ENCODE measurements at regions not wholly inside any gene's neighbourhood (a gene's known extent, or its start where the extent isn't known, plus 50 kb on each side); places are given as distances from the start of the nearest gene placed in this dataset.

DNA sequence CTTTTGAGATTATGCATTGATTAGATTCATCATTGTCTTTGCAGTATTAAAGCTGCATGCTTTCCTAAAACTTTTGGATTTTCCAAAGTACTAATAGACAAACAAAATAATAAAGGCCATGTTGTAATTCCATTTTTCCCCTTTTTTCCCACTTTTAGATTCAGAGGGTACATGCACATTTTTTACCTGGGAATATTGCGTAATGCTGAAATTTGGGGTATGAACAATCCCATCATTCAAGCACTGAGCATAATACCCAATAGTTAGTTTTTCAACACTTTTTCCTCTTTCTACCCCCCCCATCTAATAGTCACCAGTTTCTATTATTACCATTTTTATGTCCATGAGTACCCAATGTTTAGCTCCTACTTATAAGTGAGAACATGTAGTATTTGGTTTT is 1863.6 kb downstream of the STIM2 start:
- H3K27me3 Mint-ChIP-seq, result no peaks in the 10 kb centered on the region
- no peak for DNase-seq
- no peaks in the 10 kb centered on the region for H3K36me3 Mint-ChIP-seq (ENCODE audit: low read depth)
- H3K27ac Mint-ChIP-seq, result no peak overlapping the region
- no peak overlapping the region for H3K4me3 Mint-ChIP-seq
- H3K9me3 Mint-ChIP-seq, result peaks cover 22% of the 10 kb centered on the region
- H3K4me1 Mint-ChIP-seq (ENCODE audit: low read depth), result no peaks in the 10 kb centered on the region

DNA sequence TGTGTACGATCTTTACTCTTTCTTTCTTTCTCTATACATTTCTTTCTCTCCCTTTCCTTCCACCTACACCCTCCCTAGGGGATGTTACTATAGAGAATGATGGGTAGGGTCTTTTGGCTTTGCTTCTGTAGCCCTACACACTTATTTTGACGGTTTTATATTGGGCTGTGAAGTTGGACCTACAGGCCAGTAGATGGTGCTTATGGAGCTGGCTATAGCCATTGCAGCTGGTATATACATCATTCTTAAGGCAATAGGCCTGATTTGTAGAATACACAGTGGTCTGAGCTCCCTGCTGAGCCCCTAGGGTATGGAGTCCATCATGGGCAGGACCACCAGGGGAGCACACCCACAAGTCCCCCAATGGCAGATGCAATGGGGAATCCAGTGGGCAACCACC is 1869.7 kb downstream of the STIM2 start:
- peaks cover 19% of the 10 kb centered on the region for H3K9me3 Mint-ChIP-seq

DNA sequence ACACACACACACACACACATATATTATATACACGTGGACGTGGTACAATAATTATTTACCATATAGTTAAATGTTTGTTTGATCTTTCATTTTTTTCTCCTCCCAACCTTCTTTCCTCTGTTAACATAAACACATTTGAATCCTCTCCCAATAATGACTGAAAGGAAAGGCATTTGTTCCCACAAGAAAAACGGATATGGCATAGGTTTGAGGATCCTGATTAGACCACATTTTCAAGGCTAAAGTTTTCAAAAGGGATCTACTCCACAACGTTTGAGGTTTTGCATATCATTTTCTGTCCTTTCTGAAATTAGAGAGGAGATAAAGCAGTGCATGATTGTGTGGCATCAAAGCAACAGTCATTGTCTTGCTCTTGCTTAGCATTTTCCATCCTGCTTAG is 1883.4 kb downstream of the STIM2 start:
- H3K27ac Mint-ChIP-seq, result no peak overlapping the region
- DNase-seq, result no peak
- no peaks in the 10 kb centered on the region for H3K27me3 Mint-ChIP-seq
- no peaks in the 10 kb centered on the region for H3K36me3 Mint-ChIP-seq (ENCODE audit: low read depth)
- H3K4me1 Mint-ChIP-seq (ENCODE audit: low read depth), result no peaks in the 10 kb centered on the region
- no peak overlapping the region for H3K4me3 Mint-ChIP-seq
- peaks cover 7% of the 10 kb centered on the region for H3K9me3 Mint-ChIP-seq

More for the DNA sequence above, 1869.7 kb downstream of the STIM2 start:
- no peak for DNase-seq
- Mint-ChIP-seq H3K4me1 (ENCODE audit: low read depth) (no peaks in the 10 kb centered on the region), H3K36me3 (ENCODE audit: low read depth) (no peaks in the 10 kb centered on the region), H3K27me3 (no peaks in the 10 kb centered on the region), H3K27ac (no peak overlapping the region), H3K4me3 (no peak overlapping the region)

DNA sequence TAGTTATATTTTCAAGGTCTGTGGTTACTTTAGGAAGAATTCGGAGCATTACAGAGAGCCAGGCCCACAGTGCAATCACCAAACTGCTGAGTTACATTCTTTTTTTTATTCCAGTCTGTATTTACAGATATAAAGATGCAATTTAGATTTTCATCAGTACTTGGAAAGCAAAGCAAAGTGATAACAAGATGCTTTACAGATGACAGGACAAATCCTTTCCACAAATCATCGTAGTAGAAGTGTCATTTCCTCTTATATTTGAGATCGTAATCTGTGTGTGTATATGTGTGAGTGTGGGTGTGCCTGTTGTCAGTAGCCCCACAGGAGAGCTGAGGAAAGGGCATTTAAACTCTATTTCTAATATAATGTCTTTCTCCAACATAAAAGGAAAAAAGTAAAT is 1893.7 kb downstream of the STIM2 start:
- H3K36me3 Mint-ChIP-seq (ENCODE audit: low read depth), result no peaks in the 10 kb centered on the region
- no peak overlapping the region for H3K4me3 Mint-ChIP-seq
- no peak overlapping the region for H3K27ac Mint-ChIP-seq
- H3K4me1 Mint-ChIP-seq (ENCODE audit: low read depth), result no peaks in the 10 kb centered on the region
- H3K9me3 Mint-ChIP-seq, result peaks cover 17% of the 10 kb centered on the region
- H3K27me3 Mint-ChIP-seq, result no peaks in the 10 kb centered on the region
- no peak for DNase-seq

DNA sequence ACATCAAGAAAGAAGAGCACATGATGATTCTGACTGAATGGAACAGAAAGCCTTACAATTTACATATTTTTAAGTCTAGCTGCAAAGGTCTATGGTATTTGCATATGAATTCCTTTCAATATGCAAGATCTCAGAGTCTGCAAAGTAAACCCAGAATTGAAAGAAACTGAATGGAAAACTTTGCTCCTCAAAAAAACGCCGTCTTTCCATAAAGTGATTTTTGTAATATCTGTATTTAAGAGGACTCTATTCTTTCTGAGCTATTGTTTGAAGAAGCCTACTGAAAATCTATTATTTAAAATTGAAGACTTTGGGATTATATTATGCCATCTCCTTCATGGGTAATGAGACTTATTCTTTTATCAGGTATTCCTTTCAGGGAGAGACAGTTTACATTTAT is 1894.4 kb downstream of the STIM2 start:
- Mint-ChIP-seq H3K36me3 (ENCODE audit: low read depth) (no peaks in the 10 kb centered on the region), H3K27ac (no peak overlapping the region), H3K4me3 (no peak overlapping the region), H3K4me1 (ENCODE audit: low read depth) (no peaks in the 10 kb centered on the region), H3K9me3 (peaks cover 17% of the 10 kb centered on the region), H3K27me3 (no peaks in the 10 kb centered on the region)
- no peak for DNase-seq

DNA sequence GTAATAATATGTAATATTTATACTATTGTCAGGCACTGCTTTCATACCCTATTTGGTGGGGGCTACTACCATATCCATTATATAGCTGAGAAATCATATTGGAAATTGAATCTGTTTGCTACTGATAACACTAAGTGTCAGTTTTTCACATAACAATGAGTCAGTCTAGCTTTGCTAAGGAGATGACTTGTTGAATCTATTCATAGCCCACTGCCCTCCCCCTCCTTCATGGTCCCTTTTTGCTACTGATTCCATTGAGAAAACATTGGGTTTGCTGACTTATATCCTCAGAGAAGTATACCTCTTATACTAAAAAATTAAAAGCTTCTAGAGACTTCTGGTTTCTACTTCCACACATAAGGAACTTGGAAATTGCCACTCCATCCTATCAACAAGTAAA is 1898.4 kb downstream of the STIM2 start:
- Mint-ChIP-seq H3K27ac (no peak overlapping the region), H3K36me3 (ENCODE audit: low read depth) (no peaks in the 10 kb centered on the region), H3K4me1 (ENCODE audit: low read depth) (no peaks in the 10 kb centered on the region), H3K4me3 (no peak overlapping the region), H3K9me3 (peaks cover 17% of the 10 kb centered on the region), H3K27me3 (no peaks in the 10 kb centered on the region)
- DNase-seq, result no peak

DNA sequence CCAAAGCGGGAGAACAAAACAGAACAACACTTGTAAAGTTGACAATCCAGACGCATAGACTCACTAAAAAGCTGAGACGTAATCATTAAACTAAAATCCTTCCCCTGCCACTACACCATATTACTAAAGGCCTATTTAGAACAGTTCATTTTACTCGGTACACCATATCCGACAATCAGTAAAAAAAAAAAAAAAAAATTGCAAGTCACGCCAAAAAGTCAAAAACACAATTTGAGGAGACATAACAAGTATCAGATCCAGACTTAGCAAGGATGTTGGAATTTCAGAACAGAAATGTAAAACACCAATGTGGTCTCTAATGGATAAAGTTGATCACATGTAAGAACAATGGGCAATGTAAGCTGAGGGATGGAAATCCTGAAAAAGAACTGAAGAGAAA is 1899.4 kb downstream of the STIM2 start:
- Mint-ChIP-seq H3K36me3 (ENCODE audit: low read depth) (no peaks in the 10 kb centered on the region), H3K27me3 (no peaks in the 10 kb centered on the region), H3K9me3 (peaks cover 13% of the 10 kb centered on the region), H3K27ac (no peak overlapping the region), H3K4me1 (ENCODE audit: low read depth) (no peaks in the 10 kb centered on the region), H3K4me3 (no peak overlapping the region)
- DNase-seq, result no peak

DNA sequence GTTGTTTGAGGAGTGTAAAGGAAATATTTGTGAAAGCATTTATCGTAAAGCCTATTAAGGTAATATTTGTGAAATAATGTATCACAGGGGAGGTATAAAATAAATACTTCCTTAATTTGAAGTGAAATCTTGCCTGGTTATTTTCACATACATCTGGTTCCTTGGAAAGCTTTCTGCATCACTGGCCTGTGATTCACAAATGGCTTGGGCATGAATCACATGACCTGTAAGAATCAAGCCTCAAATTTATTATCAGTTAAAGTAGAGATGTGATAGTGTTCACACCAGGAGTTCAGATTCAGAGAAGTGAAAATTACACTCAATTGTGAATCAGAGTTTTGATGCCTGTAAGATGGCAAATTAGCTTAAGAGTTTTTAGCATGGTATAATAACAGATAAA is 1911.4 kb downstream of the STIM2 start:
- Mint-ChIP-seq H3K36me3 (ENCODE audit: low read depth) (no peaks in the 10 kb centered on the region), H3K4me1 (ENCODE audit: low read depth) (no peaks in the 10 kb centered on the region), H3K4me3 (no peak overlapping the region), H3K27me3 (no peaks in the 10 kb centered on the region), H3K27ac (no peak overlapping the region), H3K9me3 (peaks cover 11% of the 10 kb centered on the region)
- no peak for DNase-seq

DNA sequence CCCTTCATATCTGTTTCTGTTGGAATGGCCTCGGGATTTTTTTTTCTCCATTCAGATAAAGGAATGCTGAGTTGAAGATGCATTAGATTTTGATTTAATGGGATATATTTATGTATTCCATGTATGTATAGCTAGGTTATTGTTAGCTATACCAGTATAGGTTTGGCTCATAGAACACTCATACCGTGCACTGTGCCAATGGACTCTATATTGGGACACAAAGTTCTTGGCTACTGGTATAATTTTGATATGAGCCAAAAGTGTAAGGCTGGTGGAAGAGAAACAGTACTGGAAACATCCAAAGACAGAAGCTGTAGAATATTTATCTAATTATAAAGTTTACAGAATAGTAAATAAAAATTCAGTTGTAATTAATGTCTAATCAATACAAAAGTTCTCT is 1912.1 kb downstream of the STIM2 start:
- H3K27me3 Mint-ChIP-seq, result no peaks in the 10 kb centered on the region
- no peak for DNase-seq
- no peak overlapping the region for H3K27ac Mint-ChIP-seq
- no peaks in the 10 kb centered on the region for H3K36me3 Mint-ChIP-seq (ENCODE audit: low read depth)
- H3K4me1 Mint-ChIP-seq (ENCODE audit: low read depth), result no peaks in the 10 kb centered on the region
- peaks cover 11% of the 10 kb centered on the region for H3K9me3 Mint-ChIP-seq
- no peak overlapping the region for H3K4me3 Mint-ChIP-seq

DNA sequence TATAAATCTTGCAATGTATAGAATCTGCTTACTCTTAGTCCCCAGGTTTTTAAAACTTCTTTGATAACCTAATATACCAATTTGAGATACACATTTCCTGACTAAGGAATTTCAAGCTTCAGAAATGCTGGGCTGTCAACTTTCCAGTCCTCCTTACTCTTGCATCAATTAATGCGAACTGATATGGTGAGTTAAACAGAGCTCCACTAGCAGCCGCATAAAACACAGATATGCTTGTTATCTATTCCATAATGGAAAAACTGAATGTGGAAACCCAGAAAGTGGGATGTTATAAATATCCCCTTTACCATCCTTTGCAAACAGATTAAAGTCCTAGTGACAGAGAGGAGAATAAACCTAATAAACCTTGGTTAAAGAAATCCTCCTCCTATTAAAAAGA is 1913.7 kb downstream of the STIM2 start:
- Mint-ChIP-seq H3K9me3 (peaks cover 11% of the 10 kb centered on the region), H3K4me1 (ENCODE audit: low read depth) (no peaks in the 10 kb centered on the region), H3K36me3 (ENCODE audit: low read depth) (no peaks in the 10 kb centered on the region)

DNA sequence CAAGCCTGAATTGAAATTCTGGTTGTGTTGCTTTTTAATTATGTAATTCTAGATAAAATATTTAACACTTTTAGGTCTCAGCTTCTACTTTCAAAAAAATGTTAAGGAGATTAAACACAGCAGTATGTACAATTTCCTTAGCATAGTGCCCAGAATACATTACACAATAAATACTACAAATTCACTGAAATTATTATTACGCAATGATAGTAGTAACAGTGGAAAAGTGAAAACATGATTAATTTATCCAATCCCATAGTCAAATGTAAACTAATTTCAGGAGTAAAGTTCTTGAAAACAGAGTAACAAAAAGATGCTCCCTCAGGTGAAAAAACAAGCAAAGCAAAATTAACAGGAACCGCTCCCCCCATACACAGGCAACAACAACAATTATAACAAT is 1915.4 kb downstream of the STIM2 start:
- Mint-ChIP-seq H3K27ac (no peak overlapping the region), H3K4me1 (ENCODE audit: low read depth) (no peaks in the 10 kb centered on the region), H3K4me3 (no peak overlapping the region), H3K36me3 (ENCODE audit: low read depth) (no peaks in the 10 kb centered on the region), H3K9me3 (peaks cover 18% of the 10 kb centered on the region), H3K27me3 (no peaks in the 10 kb centered on the region)
- no peak for DNase-seq

More for the DNA sequence above, 1913.7 kb downstream of the STIM2 start:
- Mint-ChIP-seq H3K4me3 (no peak overlapping the region), H3K27ac (no peak overlapping the region), H3K27me3 (no peaks in the 10 kb centered on the region)
- DNase-seq, result no peak

DNA sequence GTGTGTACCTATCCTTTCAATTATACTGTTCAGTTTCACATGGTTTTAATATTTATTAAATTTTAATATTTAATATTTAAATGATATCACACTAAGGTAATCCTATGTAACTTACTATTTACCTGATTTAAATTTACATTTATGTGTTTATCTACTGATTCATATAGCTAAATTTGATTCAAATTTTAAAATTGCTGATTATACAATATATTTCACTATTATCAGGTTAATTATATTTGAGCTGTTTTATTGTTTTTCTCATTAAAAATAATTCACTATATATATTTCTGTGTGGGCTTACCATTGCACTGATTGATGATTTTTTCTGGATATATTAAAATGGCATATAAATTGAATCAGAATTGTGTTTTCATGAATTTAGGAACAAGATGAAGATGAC is 1923.5 kb downstream of the STIM2 start:
- Mint-ChIP-seq H3K27ac (no peak overlapping the region), H3K36me3 (ENCODE audit: low read depth) (no peaks in the 10 kb centered on the region), H3K4me1 (ENCODE audit: low read depth) (no peaks in the 10 kb centered on the region), H3K27me3 (no peaks in the 10 kb centered on the region), H3K9me3 (peaks cover 7% of the 10 kb centered on the region), H3K4me3 (no peak overlapping the region)
- DNase-seq, result no peak

DNA sequence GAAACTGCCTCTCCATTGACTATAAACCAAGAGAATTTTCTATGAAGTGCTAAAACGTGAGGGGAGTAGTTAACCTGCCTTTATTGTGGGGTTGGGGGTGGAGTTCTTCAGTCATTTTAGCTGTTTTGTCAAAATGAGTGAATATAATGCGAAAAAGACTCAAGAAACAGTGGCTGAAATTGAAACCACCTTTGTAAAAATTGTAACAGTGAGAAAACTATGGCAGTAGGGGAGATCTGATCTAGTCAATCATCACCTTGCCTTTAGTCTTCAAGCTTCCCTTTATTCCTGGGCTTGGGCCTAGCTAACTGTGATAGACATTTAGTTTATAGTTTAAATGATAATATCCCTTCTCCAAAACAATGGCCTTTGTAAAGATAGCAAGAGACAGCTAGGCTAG is 1927.3 kb downstream of the STIM2 start:
- Mint-ChIP-seq H3K27me3 (no peaks in the 10 kb centered on the region), H3K4me3 (no peak overlapping the region), H3K36me3 (ENCODE audit: low read depth) (no peaks in the 10 kb centered on the region), H3K27ac (no peak overlapping the region), H3K4me1 (ENCODE audit: low read depth) (no peaks in the 10 kb centered on the region), H3K9me3 (no peaks in the 10 kb centered on the region)
- DNase-seq, result no peak

DNA sequence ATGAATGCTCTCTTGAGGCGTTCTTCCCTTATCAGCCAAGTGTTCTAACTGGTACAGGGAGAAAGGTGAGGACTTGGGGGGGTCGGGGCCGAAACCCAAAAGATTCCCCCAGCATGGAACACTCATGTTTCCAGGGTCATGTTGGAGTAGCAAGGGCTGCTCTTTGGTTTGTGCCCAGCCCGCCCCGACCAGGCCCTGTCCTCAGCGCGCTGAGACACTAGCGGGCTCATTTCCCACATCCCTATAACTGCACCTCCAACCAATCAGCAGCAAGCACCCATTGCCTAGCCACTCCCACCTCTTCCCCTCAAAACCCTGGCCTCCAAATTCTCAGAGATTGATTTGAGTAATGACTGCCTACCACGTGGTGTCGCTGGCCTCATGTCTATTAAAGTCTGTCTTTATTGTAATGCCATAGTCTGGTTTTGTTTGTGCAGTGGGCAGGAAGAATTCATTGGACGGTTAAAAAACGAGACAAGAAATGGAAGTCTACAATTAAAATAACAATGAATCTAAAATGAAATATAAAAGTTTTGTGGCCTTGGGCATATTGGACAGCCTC is 1928.4 kb downstream of the STIM2 start:
- Mint-ChIP-seq H3K4me1 (ENCODE audit: low read depth) (no peaks in the 10 kb centered on the region), H3K27me3 (no peaks in the 10 kb centered on the region)

DNA sequence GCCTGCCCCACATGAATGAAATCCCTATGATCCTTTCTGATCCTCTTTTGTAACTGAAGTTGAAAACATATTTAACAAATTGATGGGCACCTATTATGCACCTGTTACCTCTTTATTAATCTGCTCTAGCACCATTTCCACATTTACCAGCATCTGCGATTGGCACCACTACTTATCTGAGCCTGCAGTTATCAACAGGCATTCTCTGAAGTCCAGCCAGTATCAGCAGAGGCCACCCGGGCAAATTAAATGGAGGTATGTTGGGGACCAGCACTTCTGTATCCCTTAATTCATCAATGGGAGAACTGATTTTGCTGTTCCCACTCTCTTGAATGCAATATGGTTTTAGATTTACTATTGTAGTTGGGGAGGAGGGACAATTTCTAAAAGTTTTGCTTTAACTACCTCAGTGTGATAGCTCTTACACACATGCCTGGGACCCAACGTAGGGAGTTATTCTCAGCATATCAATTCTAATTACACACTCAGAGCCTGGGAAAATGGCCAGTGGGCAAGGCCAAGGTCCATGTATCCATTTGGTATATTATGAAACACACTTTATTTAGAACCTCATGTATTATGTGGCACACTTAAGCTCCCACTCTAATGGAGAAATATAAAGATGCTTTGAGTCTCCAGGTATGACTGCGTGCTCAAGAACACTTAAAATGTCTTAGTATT is 1927.1 kb upstream of the PCDH7 start:
- no peaks in the 10 kb centered on the region for H3K27me3 Mint-ChIP-seq
- H3K36me3 Mint-ChIP-seq (ENCODE audit: low read depth), result no peaks in the 10 kb centered on the region
- peaks cover 9% of the 10 kb centered on the region for H3K9me3 Mint-ChIP-seq
- H3K4me1 Mint-ChIP-seq (ENCODE audit: low read depth), result no peaks in the 10 kb centered on the region
- H3K27ac Mint-ChIP-seq, result no peak overlapping the region
- H3K4me3 Mint-ChIP-seq, result no peak overlapping the region
- no peak for DNase-seq

More for the DNA sequence above, 1928.4 kb downstream of the STIM2 start:
- no peak overlapping the region for H3K4me3 Mint-ChIP-seq
- peaks cover 4% of the 10 kb centered on the region for H3K9me3 Mint-ChIP-seq
- H3K27ac Mint-ChIP-seq, result no peak overlapping the region
- DNase-seq, result no peak
- no peaks in the 10 kb centered on the region for H3K36me3 Mint-ChIP-seq (ENCODE audit: low read depth)

DNA sequence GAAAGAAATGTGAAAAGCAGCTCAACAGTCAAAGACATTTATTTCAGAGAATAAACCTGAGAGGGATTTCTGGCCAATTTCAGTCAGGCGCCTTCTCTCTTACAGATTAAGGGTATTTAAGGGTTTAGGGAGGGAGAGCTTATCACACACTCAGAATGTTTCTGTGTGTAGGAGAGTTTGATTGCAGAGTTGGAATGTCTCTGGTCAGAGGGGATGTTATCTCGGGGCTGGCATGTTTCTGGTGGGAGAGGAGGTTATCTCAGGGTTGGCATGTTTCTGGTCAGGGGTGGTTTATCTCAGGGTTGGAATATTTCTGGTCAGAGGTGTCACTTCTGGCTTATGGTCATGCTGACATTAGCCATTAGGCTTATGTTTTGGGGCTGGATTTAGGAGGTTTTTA is 1920.5 kb upstream of the PCDH7 start:
- Mint-ChIP-seq H3K4me1 (ENCODE audit: low read depth) (no peaks in the 10 kb centered on the region), H3K27ac (no peak overlapping the region), H3K36me3 (ENCODE audit: low read depth) (no peaks in the 10 kb centered on the region), H3K9me3 (peaks cover 13% of the 10 kb centered on the region), H3K27me3 (no peaks in the 10 kb centered on the region), H3K4me3 (no peak overlapping the region)
- DNase-seq, result no peak
